ENCODE measurements at regions not wholly inside any gene's neighbourhood (a gene's known extent, or its start where the extent isn't known, plus 50 kb on each side); places are given as distances from the start of the nearest gene placed in this dataset.

DNA sequence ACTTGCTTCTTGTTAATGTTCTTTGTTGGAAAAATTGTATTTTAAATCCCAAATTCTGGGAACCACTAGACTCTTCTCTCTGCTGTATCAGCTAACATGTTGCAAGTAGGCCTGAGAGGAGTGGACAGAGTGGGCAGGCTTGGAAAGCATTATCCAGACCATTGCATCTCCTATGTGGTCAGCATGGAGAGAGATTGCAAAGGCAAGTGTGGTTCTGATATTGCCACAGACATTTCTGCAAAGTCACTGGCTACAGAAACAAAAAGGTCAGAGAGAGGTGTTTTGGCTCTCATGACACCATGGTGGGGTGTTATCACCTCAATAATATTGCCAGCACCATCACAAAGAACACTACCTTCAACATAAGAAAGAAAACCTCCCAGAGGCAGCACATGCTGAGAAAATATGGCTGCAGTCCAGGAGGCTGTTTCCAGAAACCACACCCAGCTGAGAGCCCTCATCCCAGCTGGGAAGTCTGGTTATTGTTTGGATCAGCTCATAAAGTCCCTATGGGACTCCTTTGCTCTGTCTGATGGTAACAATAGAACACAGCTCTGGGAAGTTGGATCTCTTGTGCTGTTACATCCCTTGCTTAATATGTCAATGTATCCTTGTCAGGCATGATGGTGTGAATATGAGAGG lies 78.2 kb upstream of the TBX18 start (continued):
- peak; percentile 33; the same call in 1 of the 2 replicates for TF ChIP-seq TEAD4 (IDR thresholded peaks at IDR 0.05; ENCODE audit: low read length)
- TF ChIP-seq TEAD4 (CRISPR knock-in tag; IDR thresholded peaks at IDR 0.05; ENCODE audit: borderline replicate concordance), result no peak
- TF ChIP-seq CBX2 (IDR thresholded peaks at IDR 0.05; ENCODE audit: insufficient read depth, low read length, poor library complexity, severe bottlenecking), result no peak
- TF ChIP-seq ZNF77 (CRISPR knock-in tag; IDR thresholded peaks at IDR 0.05), result no peak
- TF ChIP-seq ZC3H11A (IDR thresholded peaks at IDR 0.05; ENCODE audit: low read depth, low read length), result no peak
- no peak for TF ChIP-seq THRAP3 (IDR thresholded peaks at IDR 0.05; ENCODE audit: borderline replicate concordance)
- TF ChIP-seq KLF6 (CRISPR knock-in tag; IDR thresholded peaks at IDR 0.05; ENCODE audit: borderline replicate concordance), result no peak
- no peak for TF ChIP-seq TRIM28 (IDR thresholded peaks at IDR 0.05)
- TF ChIP-seq FOSL1 (tag; conservative IDR thresholded peaks at IDR 0.05), result peak; percentile 19; the same call in 1 of the 2 replicates
- no peak for TF ChIP-seq THRA (IDR thresholded peaks at IDR 0.05)
- TF ChIP-seq RHOXF2B (CRISPR knock-in tag; conservative IDR thresholded peaks at IDR 0.05), result no peak
- no peak for TF ChIP-seq HDAC1 (IDR thresholded peaks at IDR 0.05)
- TF ChIP-seq CEBPB (tag; IDR thresholded peaks at IDR 0.05), result peak; percentile 57
- TF ChIP-seq C11orf30 (IDR thresholded peaks at IDR 0.05; ENCODE audit: low read depth), result peak; percentile 9; the same call in 1 of the 2 replicates
- TF ChIP-seq, protein P1, sequence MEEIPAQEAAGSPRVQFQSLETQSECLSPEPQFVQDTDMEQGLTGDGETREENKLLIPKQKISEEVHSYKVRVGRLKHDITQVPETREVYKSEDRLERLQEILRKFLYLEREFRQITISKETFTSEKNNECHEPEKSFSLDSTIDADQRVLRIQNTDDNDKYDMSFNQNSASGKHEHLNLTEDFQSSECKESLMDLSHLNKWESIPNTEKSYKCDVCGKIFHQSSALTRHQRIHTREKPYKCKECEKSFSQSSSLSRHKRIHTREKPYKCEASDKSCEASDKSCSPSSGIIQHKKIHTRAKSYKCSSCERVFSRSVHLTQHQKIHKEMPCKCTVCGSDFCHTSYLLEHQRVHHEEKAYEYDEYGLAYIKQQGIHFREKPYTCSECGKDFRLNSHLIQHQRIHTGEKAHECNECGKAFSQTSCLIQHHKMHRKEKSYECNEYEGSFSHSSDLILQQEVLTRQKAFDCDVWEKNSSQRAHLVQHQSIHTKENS (CRISPR knock-in tag; IDR thresholded peaks at IDR 0.05), result no peak

Measured in K562 (cell line).